ENCODE measurements at regions not wholly inside any gene's neighbourhood (a gene's known extent, or its start where the extent isn't known, plus 50 kb on each side); places are given as distances from the start of the nearest gene placed in this dataset.

- DNase-seq (ENCODE audit: low read depth, low spot score) = no peak
- no peak overlapping the region for H3K4me3 ChIP-seq (ENCODE audit: low read length)
These were observed 274.9 kb upstream of the ADARB2 start for GRCh38 chr10:2012209-2012608.

- H3K4me3 ChIP-seq (ENCODE audit: low read length) = no peak overlapping the region
- DNase-seq (ENCODE audit: low read depth, low spot score) = no peak
These were observed 273.9 kb upstream of the ADARB2 start for GRCh38 chr10:2011106-2011716.

- no peak for DNase-seq (ENCODE audit: low read depth, low spot score)
These were observed 268.2 kb upstream of the ADARB2 start for GRCh38 chr10:2005546-2005945.

GRCh38 chr10:1992930-1993329 lies 255.6 kb upstream of the ADARB2 start:
- no peak overlapping the region for H3K4me3 ChIP-seq (ENCODE audit: low read length)
- DNase-seq (ENCODE audit: low read depth, low spot score) = no peak

More at GRCh38 chr10:2005546-2005945, 268.2 kb upstream of the ADARB2 start:
- H3K4me3 ChIP-seq (ENCODE audit: low read length) = no peak overlapping the region

- no peak for DNase-seq (ENCODE audit: low read depth, low spot score)
These were observed 251.8 kb upstream of the ADARB2 start for GRCh38 chr10:1989090-1989489.

GRCh38 chr10:1981976-1982375 lies 244.7 kb upstream of the ADARB2 start:
- no peak overlapping the region for H3K4me3 ChIP-seq (ENCODE audit: low read length)
- DNase-seq (ENCODE audit: low read depth, low spot score) = no peak

More at GRCh38 chr10:1989090-1989489, 251.8 kb upstream of the ADARB2 start:
- H3K4me3 ChIP-seq (ENCODE audit: low read length) = no peak overlapping the region

- no peak overlapping the region for H3K4me3 ChIP-seq (ENCODE audit: low read length)
- DNase-seq (ENCODE audit: low read depth, low spot score) = no peak
These were observed 243.1 kb upstream of the ADARB2 start for GRCh38 chr10:1980459-1980858.

GRCh38 chr10:1978584-1978983 lies 241.3 kb upstream of the ADARB2 start:
- H3K4me3 ChIP-seq (ENCODE audit: low read length) = no peak overlapping the region
- DNase-seq (ENCODE audit: low read depth, low spot score) = no peak

- DNase-seq (ENCODE audit: low read depth, low spot score) = no peak
- no peak overlapping the region for H3K4me3 ChIP-seq (ENCODE audit: low read length)
These were observed 240.1 kb upstream of the ADARB2 start for GRCh38 chr10:1977461-1977860.

- DNase-seq (ENCODE audit: low read depth, low spot score) = no peak
- no peak overlapping the region for H3K4me3 ChIP-seq (ENCODE audit: low read length)
These were observed 235.1 kb upstream of the ADARB2 start for GRCh38 chr10:1972406-1972805.

- no peak for DNase-seq (ENCODE audit: low read depth, low spot score)
- no peak overlapping the region for H3K4me3 ChIP-seq (ENCODE audit: low read length)
These were observed 231.1 kb upstream of the ADARB2 start for GRCh38 chr10:1968257-1969033.

- no peak for DNase-seq (ENCODE audit: low read depth, low spot score)
These were observed 229.5 kb upstream of the ADARB2 start for GRCh38 chr10:1966712-1967376.

GRCh38 chr10:1964476-1964875 lies 227.2 kb upstream of the ADARB2 start:
- no peak for DNase-seq (ENCODE audit: low read depth, low spot score)
- no peak overlapping the region for H3K4me3 ChIP-seq (ENCODE audit: low read length)

More at GRCh38 chr10:1966712-1967376, 229.5 kb upstream of the ADARB2 start:
- no peak overlapping the region for H3K4me3 ChIP-seq (ENCODE audit: low read length)

GRCh38 chr10:1963341-1963740 lies 226.0 kb upstream of the ADARB2 start:
- no peak overlapping the region for H3K4me3 ChIP-seq (ENCODE audit: low read length)
- DNase-seq (ENCODE audit: low read depth, low spot score) = no peak

GRCh38 chr10:1961989-1962388 lies 224.7 kb upstream of the ADARB2 start:
- DNase-seq (ENCODE audit: low read depth, low spot score) = no peak

GRCh38 chr10:1960982-1961381 lies 223.7 kb upstream of the ADARB2 start:
- H3K4me3 ChIP-seq (ENCODE audit: low read length) = no peak overlapping the region
- DNase-seq (ENCODE audit: low read depth, low spot score) = no peak

More at GRCh38 chr10:1961989-1962388, 224.7 kb upstream of the ADARB2 start:
- H3K4me3 ChIP-seq (ENCODE audit: low read length) = no peak overlapping the region

GRCh38 chr10:1957057-1957456 lies 219.7 kb upstream of the ADARB2 start:
- no peak for DNase-seq (ENCODE audit: low read depth, low spot score)
- H3K4me3 ChIP-seq (ENCODE audit: low read length) = no peak overlapping the region

GRCh38 chr10:1954300-1954699 lies 217.0 kb upstream of the ADARB2 start:
- no peak for DNase-seq (ENCODE audit: low read depth, low spot score)
- no peak overlapping the region for H3K4me3 ChIP-seq (ENCODE audit: low read length)

- no peak for DNase-seq (ENCODE audit: low read depth, low spot score)
These were observed 215.1 kb upstream of the ADARB2 start for GRCh38 chr10:1952126-1953095.

More at GRCh38 chr10:1952126-1953095, 215.1 kb upstream of the ADARB2 start:
- no peak overlapping the region for H3K4me3 ChIP-seq (ENCODE audit: low read length)

All from Jurkat, Clone E6-1 (cell line).